Natural killer cell treated with Interleukin-12 subunit alpha and Interleukin-12 subunit beta and Interleukin-15 and Interleukin-18, amount 100 ng/mL, for 72 hours (primary cell): ENCODE measurements at regions not wholly inside any gene's neighbourhood (a gene's known extent, or its start where the extent isn't known, plus 50 kb on each side); places are given as distances from the start of the nearest gene placed in this dataset.

Experiments used
- ATAC-seq, 2 donors: fragments of 150-1000 bp; cut with Tn5 transposase in 1 of 2; sonication (Bioruptor Pico), chemical (Tn5 transposase) in 1 of 2; 2 replicates each; pipeline ENCODE4 v1.10.0; 2021
- DNase-seq: peaks from one replicate; pipeline ENCODE4 v3.0.0; 2022; ENCODE audit warnings: low spot score
- H3K27ac Mint-ChIP-seq, 2 donors: 1 replicate in 1 of 2; 2 replicates in 1 of 2; pipeline ENCODE4 v1.8.0; 2022; ENCODE audit warnings: mixed read lengths in 2 of 2, mild to moderate bottlenecking in 1 of 2, moderate library complexity in 1 of 2
- H3K27me3 Mint-ChIP-seq, 2 donors: 1 replicate in 1 of 2; 2 replicates in 1 of 2; pipeline ENCODE4 v1.8.0; 2022; ENCODE audit warnings: mixed read lengths in 2 of 2
- H3K36me3 Mint-ChIP-seq: one replicate; pipeline ENCODE4 v1.8.0; 2022; ENCODE audit warnings: mixed read lengths
- H3K4me1 Mint-ChIP-seq, 2 donors: 1 replicate in 1 of 2; 2 replicates in 1 of 2; pipeline ENCODE4 v1.8.0; 2022; ENCODE audit warnings: low read depth in 2 of 2, mixed read lengths in 2 of 2, mild to moderate bottlenecking in 1 of 2
- H3K4me3 Mint-ChIP-seq: one replicate; pipeline ENCODE4 v1.8.0; 2022; ENCODE audit warnings: mixed read lengths
- H3K9me3 Mint-ChIP-seq: 2 replicates; pipeline ENCODE4 v1.8.0; 2022; ENCODE audit warnings: mixed read lengths

- ATAC-seq (no peak), DNase-seq (no peak)
- H3K36me3 Mint-ChIP-seq: no peaks in the 10 kb centered on the region
- H3K27me3 Mint-ChIP-seq: peaks cover 19 to 38% of the 10 kb centered on the region in 2 donors
- H3K9me3 Mint-ChIP-seq: no peaks in the 10 kb centered on the region
- peaks cover 0 to 5% of the 10 kb centered on the region in 2 donors for H3K4me1 Mint-ChIP-seq
- H3K27ac Mint-ChIP-seq: no peak overlapping the region
- H3K4me3 Mint-ChIP-seq: no peak overlapping the region
Observed at GRCh38 chr13:111007209-111007608, 92.3 kb upstream of the ANKRD10 start.

DNA sequence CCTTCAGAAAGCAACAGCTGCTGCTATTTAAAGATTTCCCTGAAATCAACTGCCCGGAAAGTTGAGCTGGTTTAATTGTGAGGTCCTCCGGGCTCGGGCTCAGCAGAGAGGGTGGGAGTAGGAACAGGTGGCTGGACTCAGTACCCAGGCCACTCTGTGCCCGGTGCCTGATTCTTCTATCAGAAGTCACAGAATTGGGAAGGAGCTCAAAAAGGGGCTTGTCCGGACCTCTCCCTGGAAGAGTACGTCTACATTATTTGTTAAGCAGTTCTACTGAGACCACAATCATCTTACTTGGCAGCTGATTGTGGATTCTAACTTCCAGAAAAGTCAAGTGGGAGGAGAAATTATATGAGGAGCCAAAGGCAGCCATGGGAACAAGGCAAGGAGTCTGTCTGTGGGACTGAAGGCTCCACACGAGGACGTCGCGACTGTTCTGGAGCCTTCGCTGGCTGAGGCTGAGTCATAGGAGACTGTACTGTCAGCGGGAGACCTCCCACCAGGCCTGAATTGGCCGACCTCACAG is 91.7 kb upstream of the ANKRD10 start:
- peaks cover 0 to under 1% of the 10 kb centered on the region in 2 donors for H3K4me1 Mint-ChIP-seq
- peaks cover 16 to 33% of the 10 kb centered on the region in 2 donors for H3K27me3 Mint-ChIP-seq
- DNase-seq (no peak), ATAC-seq (no peak)
- H3K36me3 Mint-ChIP-seq: no peaks in the 10 kb centered on the region
- H3K9me3 Mint-ChIP-seq: no peaks in the 10 kb centered on the region
- no peak overlapping the region for H3K27ac Mint-ChIP-seq
- no peak overlapping the region for H3K4me3 Mint-ChIP-seq

- Mint-ChIP-seq H3K36me3 (no peaks in the 10 kb centered on the region), H3K4me1 (no peaks in the 10 kb centered on the region), H3K4me3 (no peak overlapping the region), H3K27me3 (peaks cover 13 to 27% of the 10 kb centered on the region in 2 donors), H3K9me3 (no peaks in the 10 kb centered on the region), H3K27ac (no peak overlapping the region)
- ATAC-seq: no peak
- no peak for DNase-seq
Observed at GRCh38 chr13:111005808-111006505, 91.1 kb upstream of the ANKRD10 start.

- ATAC-seq (no peak), DNase-seq (no peak)
- H3K27me3 Mint-ChIP-seq: peaks cover 13 to 23% of the 10 kb centered on the region in 2 donors
- H3K36me3 Mint-ChIP-seq: no peaks in the 10 kb centered on the region
- H3K4me1 Mint-ChIP-seq: no peaks in the 10 kb centered on the region
- no peak overlapping the region for H3K4me3 Mint-ChIP-seq
- H3K9me3 Mint-ChIP-seq: no peaks in the 10 kb centered on the region
- no peak overlapping the region for H3K27ac Mint-ChIP-seq
Observed at GRCh38 chr13:111005364-111005763, 90.5 kb upstream of the ANKRD10 start.

DNA sequence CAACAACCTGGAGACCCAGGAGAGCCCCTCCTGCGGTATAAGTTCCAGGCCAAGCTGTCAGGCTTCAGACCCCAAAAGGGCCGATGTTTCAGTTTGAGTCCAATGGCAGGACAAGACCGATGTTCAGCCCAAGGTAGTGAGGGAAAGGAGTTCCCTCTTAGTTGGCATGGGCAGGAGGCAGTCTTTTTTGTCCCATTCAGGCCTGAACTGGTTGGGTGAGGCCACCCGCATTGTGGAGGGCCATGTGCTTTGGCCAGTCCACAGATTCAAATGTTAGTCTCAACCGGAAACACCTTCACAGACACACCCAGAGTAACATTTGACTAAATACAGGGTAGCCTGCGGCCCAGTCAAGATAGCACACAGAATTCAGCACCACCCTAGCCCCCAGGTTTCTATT is 89.6 kb upstream of the ANKRD10 start:
- ATAC-seq: no peak
- DNase-seq: no peak
- H3K27me3 Mint-ChIP-seq: peaks cover 11 to 18% of the 10 kb centered on the region in 2 donors
- no peaks in the 10 kb centered on the region for H3K9me3 Mint-ChIP-seq
- H3K4me1 Mint-ChIP-seq: no peaks in the 10 kb centered on the region
- H3K27ac Mint-ChIP-seq: no peak overlapping the region
- no peaks in the 10 kb centered on the region for H3K36me3 Mint-ChIP-seq
- H3K4me3 Mint-ChIP-seq: no peak overlapping the region

DNA sequence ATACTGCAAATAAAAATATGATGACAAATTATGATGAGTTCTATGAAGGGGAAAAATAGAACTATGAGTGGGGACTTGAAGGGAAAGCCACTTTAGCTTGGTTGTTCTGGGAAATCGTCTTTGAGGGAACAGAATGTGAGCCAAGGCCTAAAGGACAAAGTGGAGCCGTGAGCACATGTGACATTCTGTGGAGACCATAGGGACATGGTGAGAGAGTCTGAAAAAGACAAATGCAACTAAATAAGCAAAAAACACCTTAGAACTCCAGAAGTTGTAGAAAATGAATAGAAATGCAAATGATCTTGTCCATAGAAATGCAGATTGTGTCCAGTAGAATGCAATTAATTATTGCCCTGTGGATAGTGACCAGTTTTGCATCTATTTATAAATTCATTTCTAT is 86.8 kb upstream of the ANKRD10 start:
- Mint-ChIP-seq H3K36me3 (no peaks in the 10 kb centered on the region), H3K27me3 (peaks cover 22 to 31% of the 10 kb centered on the region in 2 donors), H3K9me3 (no peaks in the 10 kb centered on the region), H3K4me3 (no peak overlapping the region), H3K4me1 (no peaks in the 10 kb centered on the region), H3K27ac (no peak overlapping the region)
- DNase-seq (no peak), ATAC-seq (no peak)

GRCh38 chr13:110993788-110994187 is 78.9 kb upstream of the ANKRD10 start:
- H3K27ac Mint-ChIP-seq: no peak overlapping the region
- H3K4me1 Mint-ChIP-seq: no peaks in the 10 kb centered on the region
- ATAC-seq (no peak), DNase-seq (no peak)
- H3K4me3 Mint-ChIP-seq: no peak overlapping the region
- H3K9me3 Mint-ChIP-seq: no peaks in the 10 kb centered on the region
- no peaks in the 10 kb centered on the region for H3K36me3 Mint-ChIP-seq
- H3K27me3 Mint-ChIP-seq: peaks cover 33 to 45% of the 10 kb centered on the region in 2 donors

DNA sequence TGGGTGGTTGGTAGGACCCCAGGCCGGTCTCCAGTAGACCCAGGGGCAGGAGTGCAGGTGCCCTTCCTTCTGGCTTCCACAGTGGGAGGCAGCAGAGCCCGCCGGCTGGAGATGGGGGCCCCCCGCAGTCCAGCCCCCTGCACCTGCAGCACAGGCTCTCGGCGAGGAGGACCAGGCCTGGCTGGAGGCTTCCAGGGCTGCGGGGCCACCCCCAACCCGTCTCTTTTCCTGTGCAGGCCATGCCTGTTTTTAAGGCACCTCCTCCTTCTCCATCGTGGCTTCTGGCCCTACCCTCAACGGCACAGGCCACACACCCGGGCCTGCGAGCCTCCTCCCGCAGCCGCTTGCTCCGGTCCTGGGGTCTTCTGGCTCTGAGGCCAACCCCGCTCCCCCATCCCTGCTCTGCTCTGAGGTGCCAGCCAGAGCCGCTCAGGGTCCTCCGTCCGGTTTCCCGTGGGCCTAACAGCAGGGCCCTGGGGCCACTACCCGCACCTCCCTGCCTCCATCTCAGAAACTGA is 77.2 kb upstream of the ANKRD10 start:
- H3K27me3 Mint-ChIP-seq: peaks cover 31 to 42% of the 10 kb centered on the region in 2 donors
- no peaks in the 10 kb centered on the region for H3K36me3 Mint-ChIP-seq
- H3K4me1 Mint-ChIP-seq: no peaks in the 10 kb centered on the region
- H3K27ac Mint-ChIP-seq: no peak overlapping the region
- no peak for DNase-seq
- H3K4me3 Mint-ChIP-seq: no peak overlapping the region
- no peak for ATAC-seq
- no peaks in the 10 kb centered on the region for H3K9me3 Mint-ChIP-seq

- DNase-seq (no peak), ATAC-seq (no peak)
- Mint-ChIP-seq H3K4me3 (no peak overlapping the region), H3K4me1 (no peaks in the 10 kb centered on the region), H3K27ac (no peak overlapping the region), H3K9me3 (no peaks in the 10 kb centered on the region), H3K27me3 (peaks cover 17 to 31% of the 10 kb centered on the region in 2 donors), H3K36me3 (no peaks in the 10 kb centered on the region)
Observed at GRCh38 chr13:110989331-110989730, 74.5 kb upstream of the ANKRD10 start.

- peaks cover 25 to 52% of the 10 kb centered on the region in 2 donors for H3K27me3 Mint-ChIP-seq
- no peaks in the 10 kb centered on the region for H3K4me1 Mint-ChIP-seq
- no peaks in the 10 kb centered on the region for H3K36me3 Mint-ChIP-seq
- H3K4me3 Mint-ChIP-seq: no peak overlapping the region
- H3K27ac Mint-ChIP-seq: no peak overlapping the region
- ATAC-seq: no peak
- DNase-seq: no peak
- no peaks in the 10 kb centered on the region for H3K9me3 Mint-ChIP-seq
Observed at GRCh38 chr13:110985541-110985940, 70.7 kb upstream of the ANKRD10 start.

- H3K36me3 Mint-ChIP-seq: no peaks in the 10 kb centered on the region
- H3K27me3 Mint-ChIP-seq: peaks cover 25 to 57% of the 10 kb centered on the region in 2 donors
- DNase-seq (no peak), ATAC-seq (no peak)
- H3K9me3 Mint-ChIP-seq: no peaks in the 10 kb centered on the region
- no peak overlapping the region for H3K4me3 Mint-ChIP-seq
- H3K27ac Mint-ChIP-seq: no peak overlapping the region
- no peaks in the 10 kb centered on the region for H3K4me1 Mint-ChIP-seq
Observed at GRCh38 chr13:110984798-110985197, 69.9 kb upstream of the ANKRD10 start.

DNA sequence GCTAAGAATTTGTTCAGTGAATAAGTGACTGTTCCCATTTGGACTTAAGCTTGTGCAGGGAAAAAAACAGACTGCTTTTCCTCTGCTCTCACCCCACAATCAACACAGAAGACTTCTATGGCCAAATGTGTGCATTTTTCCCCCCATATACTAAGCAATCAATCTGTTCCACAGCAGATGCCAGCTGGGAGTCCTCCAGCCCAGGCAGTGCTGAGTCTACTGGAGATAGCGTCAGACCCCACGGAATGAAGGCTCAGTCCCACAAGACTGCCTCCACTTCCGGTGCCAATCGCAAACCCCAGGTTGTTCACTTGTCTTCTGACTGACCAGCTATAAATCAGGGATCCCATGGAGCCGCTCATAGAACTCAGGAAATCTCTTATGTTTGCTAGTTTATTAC is 69.5 kb upstream of the ANKRD10 start:
- H3K4me3 Mint-ChIP-seq: no peak overlapping the region
- peaks cover 23 to 59% of the 10 kb centered on the region in 2 donors for H3K27me3 Mint-ChIP-seq
- H3K4me1 Mint-ChIP-seq: no peaks in the 10 kb centered on the region
- DNase-seq (no peak), ATAC-seq (no peak)
- H3K9me3 Mint-ChIP-seq: no peaks in the 10 kb centered on the region
- H3K27ac Mint-ChIP-seq: no peak overlapping the region
- H3K36me3 Mint-ChIP-seq: no peaks in the 10 kb centered on the region

- DNase-seq: no peak
- Mint-ChIP-seq H3K4me3 (no peak overlapping the region), H3K27me3 (peaks cover 20 to 67% of the 10 kb centered on the region in 2 donors), H3K4me1 (no peaks in the 10 kb centered on the region), H3K27ac (no peak overlapping the region), H3K36me3 (no peaks in the 10 kb centered on the region), H3K9me3 (no peaks in the 10 kb centered on the region)
- no peak for ATAC-seq
Observed at GRCh38 chr13:110983241-110983640, 68.4 kb upstream of the ANKRD10 start.

DNA sequence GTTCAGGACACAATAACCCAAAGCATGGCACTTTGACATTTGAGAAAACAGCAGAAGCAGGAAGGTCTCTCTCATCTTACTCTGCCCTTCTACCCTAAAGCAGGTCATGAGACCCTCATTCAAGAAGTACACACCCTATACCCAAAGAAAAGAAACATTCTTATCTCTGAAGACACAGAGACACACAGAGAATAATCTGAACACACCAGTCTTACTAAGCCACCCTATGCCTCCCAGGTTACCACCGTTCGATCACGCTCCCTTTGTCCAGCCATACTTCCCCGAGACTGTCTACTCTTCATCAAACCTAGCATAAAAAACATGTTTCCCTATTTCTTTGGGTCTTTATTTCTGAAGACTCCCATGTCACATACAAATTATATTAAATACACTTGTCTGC is 66.5 kb upstream of the ANKRD10 start:
- H3K4me1 Mint-ChIP-seq: no peaks in the 10 kb centered on the region
- H3K27ac Mint-ChIP-seq: no peak overlapping the region
- H3K4me3 Mint-ChIP-seq: no peak overlapping the region
- DNase-seq: no peak
- no peaks in the 10 kb centered on the region for H3K9me3 Mint-ChIP-seq
- no peak for ATAC-seq
- H3K27me3 Mint-ChIP-seq: peaks cover 19 to 62% of the 10 kb centered on the region in 2 donors
- H3K36me3 Mint-ChIP-seq: no peaks in the 10 kb centered on the region
